OCI-M2 (cell line): ENCODE measurements at regions not wholly inside any gene's neighbourhood (a gene's known extent, or its start where the extent isn't known, plus 50 kb on each side); places are given as distances from the start of the nearest gene placed in this dataset.

Source experiments
- DNase-seq: peaks from one replicate; lab custom pipeline; 2025; ENCODE audit not compliant: unreplicated experiment; lab: John Stamatoyannopoulos, UW

- DNase-seq = no peak
Observed at GRCh38 chrX:30156880-30157560, 58.3 kb upstream of the MAGEB2 start.

GRCh38 chrX:30161043-30161442 is 54.3 kb upstream of the MAGEB2 start:
- DNase-seq = no peak
